ENCODE measurements at regions not wholly inside any gene's neighbourhood (a gene's known extent, or its start where the extent isn't known, plus 50 kb on each side); places are given as distances from the start of the nearest gene placed in this dataset.
"Not testable (repeated sequence)": the region's sequence is repeated elsewhere in the genome, so short reads cannot be mapped to it uniquely, and the experiment has no call there.

- DNase-seq, result not testable (repeated sequence)
Observed at GRCh38 chr9:41463924-41464323, 274.8 kb upstream of the ZNG1F start.

- peak; percentile 47 for DNase-seq
Observed at GRCh38 chr9:41458394-41458793, 269.3 kb upstream of the ZNG1F start.

Measured in dermis blood vessel endothelial cell (primary cell).